Stomach (tissue), 4 donors: ENCODE measurements at regions not wholly inside any gene's neighbourhood (a gene's known extent, or its start where the extent isn't known, plus 50 kb on each side); places are given as distances from the start of the nearest gene placed in this dataset.

Experiments
- EP300 ChIP-seq: sonication (generic); formaldehyde crosslinking; IDR thresholded peaks from one replicate; pipeline ENCODE4 v1.6.1; 2017; ENCODE audit warnings: antibody characterized with exemption
- TF ChIP-seq, protein P1 (sequence below), 7 experiments: fragments of 450-650 bp in 4 of 7; fragments of 200-600 bp in 3 of 7; sonication (generic) in 3 of 7; IDR thresholded peaks; one replicate each; pipeline ENCODE4 v1.5.1; 2016 to 2019; ENCODE audit warnings: antibody characterized with exemption in 7 of 7, control low read depth in 2 of 7, mild to moderate bottlenecking in 1 of 7

DNA sequence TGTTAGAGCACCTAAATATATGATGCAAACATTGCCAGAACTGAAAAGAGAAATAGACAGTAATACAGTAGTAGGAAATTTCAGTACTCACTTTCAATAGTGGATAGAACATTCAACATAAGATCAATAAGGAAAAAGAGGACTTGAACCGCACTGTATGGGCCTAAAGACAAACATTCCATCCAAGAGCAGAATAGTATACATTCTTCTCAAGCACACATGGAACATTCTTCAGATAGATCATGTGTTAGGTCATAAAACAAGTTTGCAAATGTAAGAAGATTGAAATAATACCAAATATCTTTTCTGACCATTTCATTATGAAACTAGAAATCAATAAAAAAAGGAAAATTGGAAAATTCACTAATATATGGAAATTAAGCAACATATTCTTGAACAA lies 185.4 kb upstream of the FOXP2 start:
- TF ChIP-seq, protein P1, sequence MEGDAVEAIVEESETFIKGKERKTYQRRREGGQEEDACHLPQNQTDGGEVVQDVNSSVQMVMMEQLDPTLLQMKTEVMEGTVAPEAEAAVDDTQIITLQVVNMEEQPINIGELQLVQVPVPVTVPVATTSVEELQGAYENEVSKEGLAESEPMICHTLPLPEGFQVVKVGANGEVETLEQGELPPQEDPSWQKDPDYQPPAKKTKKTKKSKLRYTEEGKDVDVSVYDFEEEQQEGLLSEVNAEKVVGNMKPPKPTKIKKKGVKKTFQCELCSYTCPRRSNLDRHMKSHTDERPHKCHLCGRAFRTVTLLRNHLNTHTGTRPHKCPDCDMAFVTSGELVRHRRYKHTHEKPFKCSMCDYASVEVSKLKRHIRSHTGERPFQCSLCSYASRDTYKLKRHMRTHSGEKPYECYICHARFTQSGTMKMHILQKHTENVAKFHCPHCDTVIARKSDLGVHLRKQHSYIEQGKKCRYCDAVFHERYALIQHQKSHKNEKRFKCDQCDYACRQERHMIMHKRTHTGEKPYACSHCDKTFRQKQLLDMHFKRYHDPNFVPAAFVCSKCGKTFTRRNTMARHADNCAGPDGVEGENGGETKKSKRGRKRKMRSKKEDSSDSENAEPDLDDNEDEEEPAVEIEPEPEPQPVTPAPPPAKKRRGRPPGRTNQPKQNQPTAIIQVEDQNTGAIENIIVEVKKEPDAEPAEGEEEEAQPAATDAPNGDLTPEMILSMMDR (IDR thresholded peaks at IDR 0.05): no peak
- TF ChIP-seq EP300: no peak
